Common myeloid progenitor, CD34-positive (primary cell): ENCODE measurements at regions not wholly inside any gene's neighbourhood (a gene's known extent, or its start where the extent isn't known, plus 50 kb on each side); places are given as distances from the start of the nearest gene placed in this dataset.

Experiments used
- CTCF ChIA-PET: fragments of 350-600 bp; sonication (Branson Sonifier 250); formaldehyde crosslinking; loops from one replicate; lab custom pipeline; 2021; ENCODE audit warnings: antibody characterized with exemption; lab: Charles Lee
- POLR2A ChIA-PET: fragments of 350-600 bp; sonication (Branson Sonifier 250); formaldehyde crosslinking; loops from one replicate; lab custom pipeline; 2021; ENCODE audit warnings: antibody characterized with exemption; lab: Charles Lee
- DNase-seq, 3 donors: peaks; one replicate each; pipeline versions ENCODE4 v3.0.0 to v3.0.0-alpha.2; 2013
- H3K27ac ChIP-seq, 2 experiments: 1 replicate in 1 of 2; 2 replicates in 1 of 2; pipeline ENCODE4 v1.7.0; 2013; ENCODE audit warnings: inconsistent platforms in 2 of 2, low read length in 2 of 2, mild to moderate bottlenecking in 2 of 2, low read depth in 1 of 2, moderate library complexity in 1 of 2; ENCODE audit not compliant: severe bottlenecking in 2 of 2, insufficient read depth in 1 of 2, poor library complexity in 1 of 2
- H3K27me3 ChIP-seq, 5 experiments: replicated peaks in 2 of 5; 1 replicate in 3 of 5; 2 replicates in 2 of 5; pipeline versions ENCODE4 v1.6.1 to v1.7.0; 2013; ENCODE audit warnings: low read length in 4 of 5, mild to moderate bottlenecking in 2 of 5, moderate library complexity in 2 of 5, inconsistent platforms in 1 of 5; ENCODE audit not compliant: insufficient read depth in 5 of 5, control insufficient read depth in 4 of 5
- H3K36me3 ChIP-seq, 4 experiments: 1 replicate in 2 of 4; 2 replicates in 2 of 4; pipeline versions ENCODE4 v1.6.1 to v1.7.0; 2013; ENCODE audit warnings: low read length in 3 of 4, control low read depth in 1 of 4, mild to moderate bottlenecking in 1 of 4; ENCODE audit not compliant: control insufficient read depth in 4 of 4, insufficient read depth in 4 of 4
- H3K4me1 ChIP-seq, 4 experiments: 1 replicate in 3 of 4; 2 replicates in 1 of 4; pipeline versions ENCODE4 v1.6.1 to v1.7.1; 2013; ENCODE audit warnings: low read length in 3 of 4, mild to moderate bottlenecking in 3 of 4, control low read depth in 1 of 4, inconsistent platforms in 1 of 4, moderate library complexity in 1 of 4; ENCODE audit not compliant: control insufficient read depth in 4 of 4, insufficient read depth in 4 of 4; ENCODE audit errors: control extremely low read depth in 1 of 4
- H3K4me3 ChIP-seq, 7 experiments: 1 replicate in 4 of 7; 2 replicates in 3 of 7; pipeline versions ENCODE4 v1.5.1 to v1.7.0; 2013; ENCODE audit warnings: mild to moderate bottlenecking in 7 of 7, low read length in 6 of 7, moderate library complexity in 6 of 7, inconsistent platforms in 2 of 7, low read depth in 2 of 7, control low read depth in 1 of 7; ENCODE audit not compliant: insufficient read depth in 4 of 7, control insufficient read depth in 1 of 7; ENCODE audit errors: extremely low read depth in 1 of 7
- H3K9me3 ChIP-seq, 5 experiments: 1 replicate in 4 of 5; 2 replicates in 1 of 5; pipeline versions ENCODE4 v1.6.1 to v1.7.1; 2013; ENCODE audit warnings: low read length in 4 of 5, mild to moderate bottlenecking in 2 of 5, inconsistent platforms in 1 of 5, low read depth in 1 of 5, moderate library complexity in 1 of 5; ENCODE audit not compliant: control insufficient read depth in 4 of 5, insufficient read depth in 2 of 5; ENCODE audit errors: control extremely low read depth in 1 of 5
- WGBS: methylation state at CpG from one replicate; pipeline ENCODE4 v1.1.5; 2013; ENCODE audit not compliant: insufficient coverage; 5-methylcytosine and 5-hydroxymethylcytosine counted together

- WGBS = 65% methylated on average over 17 of the region's 19 CpGs
- DNase-seq = no peak
- ChIA-PET CTCF (no interaction called here), POLR2A (no interaction called here)
- no peaks in the 10 kb centered on the region for H3K4me1 ChIP-seq
- H3K36me3 ChIP-seq = no peaks in the 10 kb centered on the region
- no peak overlapping the region for H3K4me3 ChIP-seq
- no peaks in the 10 kb centered on the region for H3K9me3 ChIP-seq
- peaks cover 0 to 22% (median 5%) of the 10 kb centered on the region in 5 experiments for H3K27me3 ChIP-seq
- H3K27ac ChIP-seq = no peak overlapping the region
These were observed 53.7 kb upstream of the SHH start for GRCh38 chr7:155865830-155866525.

- DNase-seq = no peak
- peaks cover 0 to 23% (median 5%) of the 10 kb centered on the region in 5 experiments for H3K27me3 ChIP-seq
- CTCF ChIA-PET = interaction anchor here (0.5 kb wide), 1 partner anchor 1202 kb away, joined by 3 read pairs; no protein-coding TSS in a partner anchor
- 94% methylated on average over 9 of the region's 11 CpGs for WGBS
- H3K4me1 ChIP-seq = no peaks in the 10 kb centered on the region
- H3K4me3 ChIP-seq = no peak overlapping the region
- no peak overlapping the region for H3K27ac ChIP-seq
- no peaks in the 10 kb centered on the region for H3K9me3 ChIP-seq
- POLR2A ChIA-PET = no interaction called here
- H3K36me3 ChIP-seq = no peaks in the 10 kb centered on the region
These were observed 52.9 kb upstream of the SHH start for GRCh38 chr7:155864991-155865690.

- Histone ChIP-seq H3K36me3 (no peaks in the 10 kb centered on the region), H3K27me3 (peaks cover 0 to 23% (median 5%) of the 10 kb centered on the region in 5 experiments), H3K9me3 (no peaks in the 10 kb centered on the region), H3K4me3 (no peak overlapping the region), H3K4me1 (no peaks in the 10 kb centered on the region), H3K27ac (no peak overlapping the region)
- POLR2A ChIA-PET = no interaction called here
- DNase-seq = no peak
- CTCF ChIA-PET = interaction anchor here (0.5 kb wide), 1 partner anchor 1202 kb away, joined by 3 read pairs; no protein-coding TSS in a partner anchor
- 88% methylated on average over 10 of the region's 10 CpGs for WGBS
These were observed 52.2 kb upstream of the SHH start for GRCh38 chr7:155864271-155864985.

GRCh38 chr7:155863721-155864151 lies 51.5 kb upstream of the SHH start:
- no peak for DNase-seq

GRCh38 chr7:155862123-155862892 lies 50.0 kb upstream of the SHH start:
- Histone ChIP-seq H3K4me3 (no peak overlapping the region), H3K4me1 (no peaks in the 10 kb centered on the region), H3K36me3 (no peaks in the 10 kb centered on the region), H3K27me3 (peaks cover 0 to 16% (median 0%) of the 10 kb centered on the region in 5 experiments), H3K27ac (no peak overlapping the region), H3K9me3 (no peaks in the 10 kb centered on the region)
- no peak for DNase-seq
- 94% methylated on average over 10 of the region's 12 CpGs for WGBS
- POLR2A ChIA-PET = no interaction called here
- CTCF ChIA-PET = no interaction called here

More at GRCh38 chr7:155863721-155864151, 51.5 kb upstream of the SHH start:
- H3K36me3 ChIP-seq = no peaks in the 10 kb centered on the region
- ChIA-PET POLR2A (no interaction called here), CTCF (no interaction called here)
- H3K27me3 ChIP-seq = peaks cover 0 to 23% (median 5%) of the 10 kb centered on the region in 5 experiments
- no peak overlapping the region for H3K4me3 ChIP-seq
- no peaks in the 10 kb centered on the region for H3K9me3 ChIP-seq
- 97% methylated on average over 11 of the region's 11 CpGs for WGBS
- H3K27ac ChIP-seq = no peak overlapping the region
- H3K4me1 ChIP-seq = no peaks in the 10 kb centered on the region
